GM21737 (cell line): ENCODE measurements at regions not wholly inside any gene's neighbourhood (a gene's known extent, or its start where the extent isn't known, plus 50 kb on each side); places are given as distances from the start of the nearest gene placed in this dataset.
A peak's percentile ranks its signal among the peaks of the same experiment; 100 is the strongest.
"Not testable (repeated sequence)": the region's sequence is repeated elsewhere in the genome, so short reads cannot be mapped to it uniquely, and the experiment has no call there.

Experiments
- ATAC-seq: cut with Tn5 transposase; IDR thresholded peaks from one replicate; pipeline ENCODE4 v1.9.1; 2021; ENCODE audit warnings: mild to moderate bottlenecking, moderate library complexity; ENCODE audit not compliant: unreplicated experiment

GRCh38 chr2:186947516-186947915, 98.5 kb upstream of the ZSWIM2 start:
- no peak for ATAC-seq

- ATAC-seq = no peak
Observed at GRCh38 chr2:186946896-186947467, 98.0 kb upstream of the ZSWIM2 start.

- no peak for ATAC-seq
Observed at GRCh38 chr2:186941853-186942252, 92.9 kb upstream of the ZSWIM2 start.

- no peak for ATAC-seq
Observed at GRCh38 chr2:186940463-186940862, 91.5 kb upstream of the ZSWIM2 start.

GRCh38 chr2:186934420-186934819, 85.5 kb upstream of the ZSWIM2 start:
- no peak for ATAC-seq

GRCh38 chr2:186927867-186928191, 78.9 kb upstream of the ZSWIM2 start:
- no peak for ATAC-seq

- no peak for ATAC-seq
Observed at GRCh38 chr2:186927185-186927866, 78.4 kb upstream of the ZSWIM2 start.

- ATAC-seq = no peak
Observed at GRCh38 chr2:186925514-186925913, 76.5 kb upstream of the ZSWIM2 start.

GRCh38 chr2:186922316-186922715, 73.3 kb upstream of the ZSWIM2 start:
- ATAC-seq = not testable (repeated sequence)

GRCh38 chr2:186919296-186919695, 70.3 kb upstream of the ZSWIM2 start:
- no peak for ATAC-seq

GRCh38 chr2:186918495-186918894, 69.5 kb upstream of the ZSWIM2 start:
- ATAC-seq = no peak

- ATAC-seq = no peak
Observed at GRCh38 chr2:186917866-186918265, 68.9 kb upstream of the ZSWIM2 start.

GRCh38 chr2:186913870-186914269, 64.9 kb upstream of the ZSWIM2 start:
- peak; percentile 84 for ATAC-seq

- no peak for ATAC-seq
Observed at GRCh38 chr2:186912979-186913378, 64.0 kb upstream of the ZSWIM2 start.

GRCh38 chr2:186911551-186912085, 62.6 kb upstream of the ZSWIM2 start:
- no peak for ATAC-seq

GRCh38 chr2:186910996-186911395, 62.0 kb upstream of the ZSWIM2 start:
- ATAC-seq = no peak

GRCh38 chr2:186909095-186909494, 60.1 kb upstream of the ZSWIM2 start:
- ATAC-seq = no peak

GRCh38 chr2:186907897-186908296, 58.9 kb upstream of the ZSWIM2 start:
- no peak for ATAC-seq

GRCh38 chr2:186903216-186903615, 54.2 kb upstream of the ZSWIM2 start:
- no peak for ATAC-seq
